D721Med (cell line): ENCODE measurements at regions not wholly inside any gene's neighbourhood (a gene's known extent, or its start where the extent isn't known, plus 50 kb on each side); places are given as distances from the start of the nearest gene placed in this dataset.

ENCODE experiments used
- DNase-seq: peaks from one replicate; pipeline ENCODE4 v3.0.0; 2011; ENCODE audit warnings: low spot score; ENCODE audit not compliant: insufficient read length
- FAIRE-seq: peaks from 2 replicates; lab custom pipeline; 2011; peaks lifted over from hg19 to GRCh38; lab: Jason Lieb, UNC
- CTCF ChIP-seq: IDR thresholded peaks from 2 replicates; pipeline ENCODE4 v1.5.1; 2012; ENCODE audit warnings: mild to moderate bottlenecking, control low read depth; ENCODE audit not compliant: insufficient read depth; ENCODE audit errors: missing control alignments

GRCh38 chr2:241959751-241960269 is 90.3 kb downstream of the RTP5 start:
- DNase-seq = no peak
- TF ChIP-seq CTCF = no peak
- no peak for FAIRE-seq

- DNase-seq (no peak), FAIRE-seq (no peak)
- TF ChIP-seq CTCF = no peak
Measured at GRCh38 chr2:241961454-241961853, 91.9 kb downstream of the RTP5 start.

GRCh38 chr2:241964133-241964532 is 94.6 kb downstream of the RTP5 start:
- no peak for TF ChIP-seq CTCF
- FAIRE-seq (no peak), DNase-seq (no peak)

GRCh38 chr2:241965931-241966412 is 96.4 kb downstream of the RTP5 start:
- DNase-seq (no peak), FAIRE-seq (no peak)
- TF ChIP-seq CTCF = no peak

DNA sequence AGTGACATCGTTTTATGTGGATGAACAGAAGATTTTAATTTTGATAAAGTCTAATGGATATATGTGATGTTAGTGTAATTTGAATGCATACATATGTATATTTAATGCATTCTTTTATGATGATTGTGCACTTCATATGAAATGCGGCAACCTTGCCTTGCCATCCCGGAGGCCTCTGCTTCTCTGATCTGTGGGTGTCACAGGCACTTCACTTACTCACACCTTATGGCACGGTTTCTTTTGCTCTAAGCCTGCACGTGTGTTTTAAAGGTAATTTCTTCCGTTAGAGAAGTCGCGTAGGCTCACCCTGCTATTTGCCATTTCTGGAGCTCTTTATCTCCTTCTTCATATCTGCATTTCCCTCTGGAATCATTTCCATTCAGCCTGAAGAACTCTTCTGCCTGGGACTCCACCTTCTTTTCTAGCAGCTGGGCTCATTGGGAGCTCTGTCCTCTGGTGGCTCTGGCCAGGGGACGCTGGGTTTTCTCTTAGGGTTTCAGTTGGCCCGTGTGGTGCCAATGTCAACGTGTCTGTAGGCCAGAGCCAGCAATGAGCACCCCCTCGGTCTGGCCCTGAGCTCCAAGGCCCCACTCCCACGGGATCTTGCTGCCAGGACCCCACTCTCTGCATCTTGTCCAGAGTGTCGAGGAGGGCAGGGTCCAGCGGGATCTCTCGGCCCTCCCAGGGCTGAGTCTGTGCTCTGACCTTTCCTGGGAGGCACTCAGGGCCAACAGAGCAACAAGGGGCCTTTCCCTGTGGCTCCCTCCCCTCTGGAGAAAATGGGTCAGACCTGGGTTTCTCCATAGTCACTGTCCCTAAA is 97.3 kb downstream of the RTP5 start:
- no peak for TF ChIP-seq CTCF
- no peak for DNase-seq
- FAIRE-seq = no peak

- no peak for FAIRE-seq
- TF ChIP-seq CTCF = no peak
- DNase-seq = no peak
Measured at GRCh38 chr2:241967467-241968144, 98.1 kb downstream of the RTP5 start.
